ENCODE measurements at regions not wholly inside any gene's neighbourhood (a gene's known extent, or its start where the extent isn't known, plus 50 kb on each side); places are given as distances from the start of the nearest gene placed in this dataset.

DNA sequence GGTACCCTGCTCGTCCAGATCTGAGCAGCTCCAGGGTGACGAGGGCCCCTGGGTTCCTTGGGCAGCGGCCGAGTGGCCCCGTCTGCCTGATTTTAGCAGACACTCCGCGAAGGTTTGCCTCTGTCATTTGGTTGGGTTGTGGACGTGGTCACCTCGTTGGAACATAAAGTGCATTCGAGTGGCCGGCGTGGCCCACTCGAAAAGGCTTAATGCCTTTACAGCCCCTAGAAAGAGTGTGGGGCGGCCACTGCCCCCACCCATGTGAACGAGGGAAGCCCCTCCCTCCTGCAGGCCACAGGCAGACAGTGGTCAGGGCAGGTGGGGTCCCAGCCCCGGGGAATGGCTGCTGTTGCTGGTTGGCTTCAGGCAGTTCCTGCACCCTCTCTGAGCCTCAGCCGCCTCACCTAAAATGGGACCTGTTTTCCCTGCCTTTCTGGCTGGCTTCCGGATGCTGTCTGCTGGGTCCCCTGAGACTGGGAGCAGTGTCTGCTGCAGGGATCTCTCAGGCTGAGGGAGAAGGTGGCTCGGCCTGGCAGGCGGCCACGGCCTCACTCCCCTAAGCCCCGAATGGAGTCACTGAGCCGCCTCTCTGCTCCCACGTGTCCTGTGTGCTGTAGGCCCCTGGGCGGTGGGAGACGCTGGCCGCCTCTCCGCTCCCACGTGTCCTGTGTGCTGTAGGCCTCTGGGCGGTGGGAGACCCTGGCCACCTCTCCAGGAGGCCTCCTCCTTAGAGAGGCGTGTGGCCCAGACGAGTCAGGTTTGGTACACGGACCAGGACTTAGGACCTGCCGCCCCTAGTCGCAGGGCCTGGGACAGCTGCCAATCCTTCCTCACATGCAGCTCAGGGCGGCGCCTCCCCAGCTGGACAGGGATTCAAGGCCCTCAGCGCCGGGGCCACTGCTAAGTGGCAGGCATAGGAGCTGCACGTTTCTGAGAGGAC is 233.0 kb downstream of the ERMARD start:
- H3K4me1 ChIP-seq (ENCODE audit: insufficient read depth, low read length): peaks cover 5% of the 10 kb centered on the region
- H3K27me3 ChIP-seq (ENCODE audit: insufficient read depth, low read length): no peaks in the 10 kb centered on the region
- H3K9me3 ChIP-seq (ENCODE audit: low read depth, low read length): no peaks in the 10 kb centered on the region
- H3K4me3 ChIP-seq (ENCODE audit: low read length): no peak overlapping the region

DNA sequence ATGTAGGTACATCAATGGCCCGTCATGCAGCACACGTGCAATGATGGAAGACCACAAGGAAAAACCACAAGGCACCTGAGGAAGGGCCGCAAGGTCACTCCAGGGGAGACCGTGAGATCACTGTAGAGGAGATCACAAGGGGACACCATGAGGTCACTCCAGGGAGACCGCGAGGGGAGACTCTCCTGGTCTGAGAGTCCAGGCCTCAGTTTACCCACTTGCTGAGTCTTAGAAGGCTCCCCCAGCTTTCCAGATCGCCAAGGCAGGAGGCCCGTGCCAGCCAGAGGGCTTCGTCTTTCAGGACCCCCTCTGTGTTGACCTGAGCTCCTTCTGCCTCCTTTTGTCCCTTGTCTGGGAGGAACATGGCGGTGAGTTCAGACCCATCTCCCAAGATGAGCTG is 232.2 kb downstream of the ERMARD start:
- no peak overlapping the region for H3K4me3 ChIP-seq (ENCODE audit: low read length)
- no peaks in the 10 kb centered on the region for H3K9me3 ChIP-seq (ENCODE audit: low read depth, low read length)
- H3K27me3 ChIP-seq (ENCODE audit: insufficient read depth, low read length): no peaks in the 10 kb centered on the region
- no peaks in the 10 kb centered on the region for H3K4me1 ChIP-seq (ENCODE audit: insufficient read depth, low read length)

DNA sequence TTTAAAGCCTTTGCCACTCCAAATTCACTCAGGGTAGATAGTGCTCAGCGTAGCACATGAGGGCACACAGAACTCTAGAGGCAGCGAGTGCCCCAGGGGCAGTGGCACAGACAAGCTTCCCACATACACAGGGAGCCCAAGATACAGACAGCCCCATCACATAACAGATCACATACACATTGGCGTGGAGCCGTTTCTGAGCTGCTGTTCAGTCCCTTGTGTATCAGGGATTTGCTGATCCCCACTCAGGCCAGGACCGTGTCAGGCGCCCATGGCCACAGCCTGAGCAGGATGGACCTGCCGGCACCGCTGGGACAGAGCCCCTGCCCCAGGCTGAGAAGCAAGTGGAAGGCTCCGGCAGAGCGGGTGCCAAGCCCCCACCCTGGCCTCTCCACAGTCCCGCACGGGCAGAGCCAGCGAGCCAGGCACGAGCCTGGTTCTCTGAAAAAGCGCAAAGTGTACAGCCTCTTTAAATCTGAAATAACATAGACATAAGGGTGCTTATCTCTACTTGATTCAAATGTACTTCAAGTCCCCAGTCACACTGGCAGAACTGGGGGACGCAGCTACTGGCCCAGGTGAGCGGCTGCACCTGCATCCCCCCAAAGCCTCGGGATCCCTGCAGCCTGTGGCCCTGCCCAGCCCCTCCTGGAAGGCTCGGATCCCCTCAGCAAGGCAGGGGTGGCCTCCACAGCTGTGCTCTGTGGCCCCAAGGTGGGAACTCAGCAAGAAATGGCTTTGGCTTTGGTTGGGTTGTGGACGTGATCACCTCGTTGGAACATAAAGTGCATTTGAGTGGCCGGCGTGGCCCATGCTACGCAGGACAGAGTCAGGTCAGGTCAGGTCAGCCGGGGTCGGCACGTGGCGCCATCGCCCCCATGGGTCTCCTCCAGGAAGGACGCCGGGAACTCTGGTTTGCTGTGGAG is 231.3 kb downstream of the ERMARD start:
- no peak overlapping the region for H3K4me3 ChIP-seq (ENCODE audit: low read length)
- no peaks in the 10 kb centered on the region for H3K27me3 ChIP-seq (ENCODE audit: insufficient read depth, low read length)
- no peaks in the 10 kb centered on the region for H3K9me3 ChIP-seq (ENCODE audit: low read depth, low read length)

DNA sequence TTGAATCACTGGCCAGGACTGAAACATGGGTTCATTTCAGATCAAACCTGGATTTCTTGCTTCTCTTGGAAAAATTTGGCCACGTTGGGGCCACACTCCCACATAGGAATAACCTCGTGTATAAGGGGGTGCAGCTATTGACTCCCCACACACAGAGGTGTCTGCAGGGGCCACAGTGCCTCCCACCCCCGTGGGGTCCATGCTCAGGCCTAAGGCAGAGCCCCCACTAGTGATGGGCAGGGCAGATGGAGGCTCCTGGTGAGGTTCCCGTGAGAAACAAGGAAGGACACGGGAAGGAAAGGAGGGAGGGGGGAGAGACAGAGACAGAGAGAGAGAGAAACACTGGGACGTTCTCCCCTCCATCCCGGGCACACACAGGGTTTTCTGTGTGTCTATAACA is 230.5 kb downstream of the ERMARD start:
- Histone ChIP-seq H3K9me3 (ENCODE audit: low read depth, low read length) (no peaks in the 10 kb centered on the region), H3K4me3 (ENCODE audit: low read length) (no peak overlapping the region), H3K4me1 (ENCODE audit: insufficient read depth, low read length) (no peaks in the 10 kb centered on the region), H3K27me3 (ENCODE audit: insufficient read depth, low read length) (no peaks in the 10 kb centered on the region)

More for the DNA sequence above, 231.3 kb downstream of the ERMARD start:
- no peaks in the 10 kb centered on the region for H3K4me1 ChIP-seq (ENCODE audit: insufficient read depth, low read length)

DNA sequence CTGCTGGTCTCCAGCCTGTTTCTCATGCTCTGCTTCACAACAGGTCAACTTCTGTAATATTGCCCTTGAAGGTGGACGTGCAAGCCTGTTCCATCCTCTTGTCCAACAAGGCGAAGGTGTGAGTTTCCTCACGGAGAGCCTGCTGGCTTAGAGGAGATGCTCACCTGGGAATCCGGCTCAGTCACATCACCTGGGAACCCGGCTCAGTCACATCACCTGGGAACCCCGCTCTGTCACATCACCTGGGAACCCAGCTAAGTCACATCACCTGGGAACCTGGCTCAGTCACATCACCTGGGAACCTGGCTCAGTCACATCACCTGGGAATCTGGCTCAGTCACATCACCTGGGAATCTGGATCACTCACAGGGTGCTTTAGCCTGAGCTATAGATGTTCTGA is 230.1 kb downstream of the ERMARD start:
- Histone ChIP-seq H3K9me3 (ENCODE audit: low read depth, low read length) (no peaks in the 10 kb centered on the region), H3K27me3 (ENCODE audit: insufficient read depth, low read length) (no peaks in the 10 kb centered on the region), H3K4me3 (ENCODE audit: low read length) (no peak overlapping the region), H3K4me1 (ENCODE audit: insufficient read depth, low read length) (no peaks in the 10 kb centered on the region)

DNA sequence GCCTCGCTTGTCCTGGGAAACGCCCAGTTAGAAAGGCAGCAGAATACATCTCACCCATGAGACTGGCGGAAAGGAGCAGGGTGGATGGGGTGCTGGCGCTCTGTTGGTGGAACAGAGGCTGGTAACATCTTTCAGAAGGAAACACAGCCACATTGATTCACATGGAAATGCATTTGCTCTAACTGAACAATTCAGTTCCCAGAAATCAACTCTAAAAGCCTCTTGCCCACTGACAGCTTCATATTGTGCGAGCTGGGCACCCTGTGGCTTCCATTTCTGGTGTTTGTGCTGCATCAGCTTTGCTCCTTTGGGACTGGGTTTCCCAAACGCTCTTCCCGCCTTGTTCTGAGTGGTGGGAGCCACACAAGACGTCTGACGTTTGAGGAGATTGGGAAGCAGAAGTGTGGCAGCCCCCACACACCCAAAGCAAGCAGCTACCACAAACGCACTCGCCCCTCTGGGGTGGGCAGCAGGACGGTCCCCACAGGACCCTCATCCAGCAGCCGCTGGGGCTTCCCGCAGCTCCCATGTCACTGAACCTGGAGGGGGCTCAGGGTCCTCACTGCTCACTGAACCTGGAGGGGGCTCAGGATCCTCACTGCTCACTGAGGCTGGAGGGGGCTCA is 229.5 kb downstream of the ERMARD start:
- H3K27me3 ChIP-seq (ENCODE audit: insufficient read depth, low read length): no peaks in the 10 kb centered on the region
- no peaks in the 10 kb centered on the region for H3K9me3 ChIP-seq (ENCODE audit: low read depth, low read length)
- H3K4me3 ChIP-seq (ENCODE audit: low read length): no peak overlapping the region
- H3K4me1 ChIP-seq (ENCODE audit: insufficient read depth, low read length): no peaks in the 10 kb centered on the region

DNA sequence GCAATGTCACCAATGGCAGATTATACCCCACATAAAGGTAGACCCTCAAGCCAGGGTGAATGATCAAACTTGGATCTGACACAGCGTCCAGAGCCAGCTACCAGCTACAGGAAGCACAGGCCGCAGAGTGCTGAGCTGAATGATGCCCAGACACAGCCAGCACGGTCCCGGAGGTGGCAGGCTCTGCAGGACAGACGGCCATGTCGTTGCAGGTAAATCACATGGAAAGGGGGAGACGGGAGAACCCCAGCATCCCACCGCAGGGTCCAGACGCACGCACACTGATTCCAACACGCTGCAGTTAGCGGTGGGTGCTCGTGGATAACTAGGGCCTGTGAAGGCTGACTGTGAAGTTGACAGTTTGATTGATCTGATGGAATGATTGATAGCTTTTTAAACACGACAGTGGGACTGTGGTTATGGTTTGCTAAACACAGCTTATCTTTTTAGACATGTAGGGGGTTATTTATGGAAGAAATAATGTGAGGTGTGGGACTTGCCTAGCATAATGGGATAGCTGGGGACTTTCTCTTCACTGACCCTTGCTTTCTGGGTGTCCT is 228.5 kb downstream of the ERMARD start:
- no peak overlapping the region for H3K4me3 ChIP-seq (ENCODE audit: low read length)
- no peaks in the 10 kb centered on the region for H3K9me3 ChIP-seq (ENCODE audit: low read depth, low read length)
- H3K27me3 ChIP-seq (ENCODE audit: insufficient read depth, low read length): no peaks in the 10 kb centered on the region
- no peaks in the 10 kb centered on the region for H3K4me1 ChIP-seq (ENCODE audit: insufficient read depth, low read length)

DNA sequence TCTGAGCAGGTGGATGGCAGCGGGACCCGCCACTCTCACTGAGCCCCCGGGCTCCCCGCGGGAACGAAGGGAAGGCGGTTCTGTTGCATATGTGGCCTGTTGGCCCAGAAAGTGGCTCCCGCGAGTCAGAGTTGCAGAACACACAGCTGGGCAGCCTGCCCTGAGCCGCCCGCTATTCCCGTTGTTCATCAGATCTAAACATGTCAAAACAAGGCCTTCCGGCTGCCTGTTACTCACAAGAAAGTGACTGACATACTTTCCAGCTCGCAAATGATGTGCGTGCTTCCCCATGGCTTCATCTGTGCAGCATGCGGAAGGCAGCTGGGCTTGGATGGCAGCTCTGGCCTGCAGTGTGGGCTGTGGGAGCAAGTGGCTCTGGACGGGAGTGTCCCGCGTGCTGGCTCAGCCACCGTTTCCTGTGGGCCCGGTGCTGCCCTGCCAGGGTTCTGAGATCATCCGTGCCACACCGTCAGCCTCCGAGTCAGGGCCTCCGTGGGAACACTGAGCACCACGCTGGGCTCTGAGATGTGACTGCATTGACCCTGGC is 227.3 kb downstream of the ERMARD start:
- Histone ChIP-seq H3K27me3 (ENCODE audit: insufficient read depth, low read length) (no peaks in the 10 kb centered on the region), H3K9me3 (ENCODE audit: low read depth, low read length) (no peaks in the 10 kb centered on the region), H3K4me1 (ENCODE audit: insufficient read depth, low read length) (no peaks in the 10 kb centered on the region), H3K4me3 (ENCODE audit: low read length) (no peak overlapping the region)

DNA sequence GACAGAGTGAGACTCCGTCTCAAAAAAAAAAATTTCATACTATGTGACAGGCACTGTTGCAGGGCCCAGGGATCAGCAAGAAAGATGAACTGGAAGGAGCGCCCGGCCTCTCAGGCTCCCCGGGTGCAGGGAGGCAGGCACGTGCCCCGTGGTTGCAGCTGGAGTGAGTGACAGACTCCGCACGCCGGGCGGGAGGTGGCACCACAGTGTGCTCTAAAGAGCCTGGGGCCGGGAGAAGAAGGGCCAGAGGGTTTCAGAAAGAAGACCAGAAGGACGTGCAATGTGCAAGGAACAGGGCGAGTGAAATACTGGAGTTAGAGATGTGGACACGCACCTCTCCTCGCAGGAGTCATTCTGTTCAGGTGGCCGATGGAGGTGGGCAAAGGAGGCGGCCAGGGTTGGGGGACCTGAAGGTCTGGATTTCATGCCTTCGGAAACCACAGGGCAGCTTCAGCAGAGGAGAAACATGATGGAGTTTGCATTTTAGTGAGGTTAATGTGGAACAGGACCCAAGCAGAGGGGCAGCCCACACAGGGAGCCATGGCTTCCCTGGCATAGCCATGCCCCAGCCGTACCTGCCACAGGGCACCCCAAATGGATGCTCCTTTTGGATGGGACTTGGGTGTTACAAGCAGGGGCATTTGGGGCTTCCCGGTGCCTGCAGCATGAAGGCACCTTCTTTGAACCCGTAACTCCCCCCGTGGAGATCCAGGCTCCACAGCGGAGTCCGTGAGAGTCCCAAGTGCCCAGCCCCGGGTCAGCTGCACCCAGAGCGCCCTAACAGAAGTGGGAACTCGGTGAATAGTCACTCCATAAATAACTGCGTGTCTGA is 226.2 kb downstream of the ERMARD start:
- no peaks in the 10 kb centered on the region for H3K9me3 ChIP-seq (ENCODE audit: low read depth, low read length)
- H3K27me3 ChIP-seq (ENCODE audit: insufficient read depth, low read length): no peaks in the 10 kb centered on the region
- no peak overlapping the region for H3K4me3 ChIP-seq (ENCODE audit: low read length)
- no peaks in the 10 kb centered on the region for H3K4me1 ChIP-seq (ENCODE audit: insufficient read depth, low read length)

DNA sequence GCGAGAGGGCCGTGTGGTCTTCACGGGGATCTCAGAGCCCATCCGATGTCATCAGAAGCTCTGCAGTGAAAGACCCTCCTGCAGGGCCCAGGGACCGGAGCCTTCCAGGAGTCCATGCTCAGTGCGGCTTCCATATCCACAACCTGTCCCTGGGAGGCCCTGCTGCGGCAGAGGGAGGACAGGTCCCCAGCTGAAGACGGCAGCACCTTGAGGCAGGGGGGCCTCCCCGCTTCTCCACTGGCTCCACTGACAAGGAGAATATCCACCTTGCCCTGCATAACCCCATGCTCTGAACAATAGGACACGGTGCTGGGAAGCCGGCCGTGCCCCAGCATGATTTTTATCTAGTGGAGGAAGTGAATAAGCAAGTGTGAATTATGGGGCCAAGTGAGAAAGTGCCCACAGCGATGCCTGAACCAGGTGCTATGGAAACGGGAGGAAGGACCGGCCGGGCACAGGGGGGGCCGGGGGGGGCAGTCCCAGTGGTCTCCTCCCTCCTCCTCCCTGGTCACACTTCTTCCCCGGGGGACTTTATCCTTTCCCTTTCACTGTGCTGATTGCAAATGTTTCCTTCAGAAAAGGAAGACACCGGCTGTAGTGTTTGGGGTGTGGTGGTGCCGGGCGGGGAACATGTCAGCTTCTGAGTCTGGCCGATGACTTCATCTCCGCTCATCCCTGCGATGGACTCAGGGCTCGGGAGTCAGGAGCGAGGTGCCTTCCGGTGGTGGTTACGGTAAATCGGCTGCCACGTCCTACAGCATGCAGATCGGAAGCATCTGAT is 225.1 kb downstream of the ERMARD start:
- H3K4me1 ChIP-seq (ENCODE audit: insufficient read depth, low read length): no peaks in the 10 kb centered on the region
- no peak overlapping the region for H3K4me3 ChIP-seq (ENCODE audit: low read length)
- no peaks in the 10 kb centered on the region for H3K27me3 ChIP-seq (ENCODE audit: insufficient read depth, low read length)
- no peaks in the 10 kb centered on the region for H3K9me3 ChIP-seq (ENCODE audit: low read depth, low read length)

DNA sequence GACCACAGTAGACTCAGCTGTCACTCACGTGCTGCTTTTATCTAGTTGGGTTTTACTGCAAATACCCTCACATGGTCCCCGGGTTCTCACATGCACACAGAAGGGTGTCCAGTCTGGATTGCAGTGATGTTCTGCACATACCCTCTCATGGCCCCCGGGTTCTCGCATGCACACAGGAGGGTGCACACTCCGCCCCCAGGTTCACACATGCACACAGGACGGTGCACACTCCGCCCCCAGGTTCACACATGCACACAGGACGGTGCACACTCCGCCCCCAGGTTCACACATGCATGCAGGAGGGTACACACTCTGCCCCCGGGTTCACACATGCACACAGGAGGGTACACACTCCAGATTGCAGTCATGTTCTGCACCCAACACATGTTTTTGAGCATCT is 224.3 kb downstream of the ERMARD start:
- no peaks in the 10 kb centered on the region for H3K27me3 ChIP-seq (ENCODE audit: insufficient read depth, low read length)
- H3K4me3 ChIP-seq (ENCODE audit: low read length): no peak overlapping the region
- no peaks in the 10 kb centered on the region for H3K9me3 ChIP-seq (ENCODE audit: low read depth, low read length)
- H3K4me1 ChIP-seq (ENCODE audit: insufficient read depth, low read length): no peaks in the 10 kb centered on the region

DNA sequence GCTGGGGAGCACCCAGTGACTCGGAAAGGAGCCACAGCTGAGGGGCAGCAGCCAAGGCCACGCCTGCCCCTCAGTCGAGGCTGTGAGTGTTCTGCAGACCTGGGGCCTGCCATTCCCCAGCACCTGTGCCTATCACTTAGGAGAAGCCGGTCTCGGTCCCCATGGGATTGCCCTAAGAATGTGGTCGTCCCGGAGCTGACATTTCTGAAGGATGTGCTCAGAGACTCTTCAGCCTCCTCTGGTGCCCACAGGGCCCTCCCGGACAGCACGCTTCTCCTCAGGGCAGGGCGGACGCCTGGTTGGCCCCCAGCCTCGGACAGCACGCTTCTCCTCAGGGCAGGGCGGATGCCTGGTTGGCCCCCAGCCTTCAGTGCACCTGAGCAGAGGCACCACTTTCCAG is 223.9 kb downstream of the ERMARD start:
- H3K9me3 ChIP-seq (ENCODE audit: low read depth, low read length): no peaks in the 10 kb centered on the region
- H3K27me3 ChIP-seq (ENCODE audit: insufficient read depth, low read length): no peaks in the 10 kb centered on the region
- H3K4me3 ChIP-seq (ENCODE audit: low read length): no peak overlapping the region
- no peaks in the 10 kb centered on the region for H3K4me1 ChIP-seq (ENCODE audit: insufficient read depth, low read length)

DNA sequence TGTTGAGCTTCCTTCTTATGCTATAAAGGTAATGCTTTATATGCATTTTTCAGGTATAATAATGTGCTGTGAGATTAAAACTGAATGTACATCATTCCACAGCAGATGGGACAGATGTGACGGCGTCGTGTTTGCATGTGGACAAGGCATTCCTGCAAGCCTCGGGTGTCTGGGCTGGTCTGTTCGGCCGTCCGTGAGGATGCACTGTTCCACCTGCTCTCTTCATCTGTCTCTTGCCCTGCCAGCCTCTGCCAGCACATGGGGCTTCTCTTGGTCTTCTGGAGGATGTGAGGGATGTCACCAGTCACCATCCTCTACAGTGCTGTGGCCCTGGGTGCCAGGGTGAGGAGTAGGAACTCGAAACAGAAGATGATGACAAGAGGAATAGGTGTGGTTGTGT is 223.2 kb downstream of the ERMARD start:
- no peaks in the 10 kb centered on the region for H3K27me3 ChIP-seq (ENCODE audit: insufficient read depth, low read length)
- no peaks in the 10 kb centered on the region for H3K4me1 ChIP-seq (ENCODE audit: insufficient read depth, low read length)
- H3K9me3 ChIP-seq (ENCODE audit: low read depth, low read length): no peaks in the 10 kb centered on the region
- H3K4me3 ChIP-seq (ENCODE audit: low read length): no peak overlapping the region

All from mononuclear cell (primary cell).